HG03520 (cell line): ENCODE measurements at regions not wholly inside any gene's neighbourhood (a gene's known extent, or its start where the extent isn't known, plus 50 kb on each side); places are given as distances from the start of the nearest gene placed in this dataset.

Source experiments
- ATAC-seq: cut with Tn5 transposase; IDR thresholded peaks from one replicate; pipeline ENCODE4 v1.9.1; 2021; ENCODE audit warnings: mild to moderate bottlenecking, moderate library complexity; ENCODE audit not compliant: unreplicated experiment

- no peak for ATAC-seq
Measured at GRCh38 chr16:85562093-85562786, 50.9 kb upstream of the GSE1 start.

- no peak for ATAC-seq
Measured at GRCh38 chr16:85563034-85563433, 50.1 kb upstream of the GSE1 start.
